HEK293 (cell line): ENCODE measurements at regions not wholly inside any gene's neighbourhood (a gene's known extent, or its start where the extent isn't known, plus 50 kb on each side); places are given as distances from the start of the nearest gene placed in this dataset.

ENCODE experiments used
- CTCF ChIA-PET: fragments of 350-600 bp; formaldehyde crosslinking; extraction: SDS; loops from one replicate; lab custom pipeline; 2021; ENCODE audit warnings: antibody characterized with exemption; lab: Yijun Ruan, JAX
- POLR2A ChIA-PET: fragments of 300-600 bp; formaldehyde crosslinking; extraction: SDS; loops from one replicate; lab custom pipeline; 2020; ENCODE audit warnings: antibody characterized with exemption, inconsistent platforms; lab: Yijun Ruan, JAX
- H3K27ac ChIP-seq: fragments of 200-500 bp; sonication (Bioruptor generic); 2 replicates; pipeline ENCODE4 v1.5.1; 2014; ENCODE audit warnings: low read depth, low read length, control low read depth, inconsistent platforms; ENCODE audit errors: extremely low read depth
- H3K36me3 ChIP-seq, 2 experiments: fragments of 200-500 bp in 1 of 2; sonication (Bioruptor generic) in 1 of 2; 1 replicate in 1 of 2; 2 replicates in 1 of 2; pipeline ENCODE4 v1.5.1; 2014 to 2017; ENCODE audit warnings: inconsistent platforms in 2 of 2, low read length in 2 of 2; ENCODE audit not compliant: control insufficient read depth in 2 of 2, insufficient read depth in 1 of 2
- H3K4me1 ChIP-seq: fragments of 200-500 bp; sonication (Bioruptor generic); 2 replicates; pipeline ENCODE4 v1.5.1; 2014; ENCODE audit warnings: mild to moderate bottlenecking, low read length, inconsistent platforms; ENCODE audit not compliant: control insufficient read depth, insufficient read depth
- H3K4me3 ChIP-seq: 2 replicates; pipeline ENCODE4 v1.5.1; 2011; ENCODE audit warnings: low read depth, mild to moderate bottlenecking, control low read depth, low read length, moderate library complexity
- H3K9me3 ChIP-seq: fragments of 200-500 bp; sonication (Bioruptor generic); 2 replicates; pipeline ENCODE4 v1.5.1; 2014; ENCODE audit warnings: low read depth, low read length, inconsistent platforms; ENCODE audit not compliant: control insufficient read depth, insufficient read depth
- GLI4 ChIP-seq: fragments of 450-650 bp; formaldehyde crosslinking; IDR thresholded peaks from 2 replicates; pipeline ENCODE4 v1.5.1; 2016; ENCODE audit warnings: missing biosample characterization, missing genetic modification characterization
- HOXC10 ChIP-seq: sonication (generic); formaldehyde crosslinking; IDR thresholded peaks from 2 replicates; pipeline ENCODE4 v1.8.1; 2023; ENCODE audit warnings: mild to moderate bottlenecking, missing genetic modification reagents
- ZBTB1 ChIP-seq: fragments of 450-650 bp; formaldehyde crosslinking; IDR thresholded peaks from 2 replicates; pipeline ENCODE4 v1.5.1; 2016; ENCODE audit warnings: missing biosample characterization, missing genetic modification characterization
- ZBTB21 ChIP-seq: fragments of 450-650 bp; formaldehyde crosslinking; IDR thresholded peaks from 2 replicates; pipeline ENCODE4 v1.5.1; 2017; ENCODE audit warnings: missing biosample characterization, missing genetic modification characterization
- ZNF155 ChIP-seq: fragments of 450-650 bp; formaldehyde crosslinking; IDR thresholded peaks from 2 replicates; pipeline ENCODE4 v1.5.1; 2016; ENCODE audit warnings: missing biosample characterization, missing genetic modification characterization
- ZNF302 ChIP-seq: fragments of 450-650 bp; formaldehyde crosslinking; IDR thresholded peaks from 2 replicates; pipeline ENCODE4 v1.5.1; 2016; ENCODE audit warnings: missing biosample characterization, missing genetic modification characterization, low read depth
- ZNF501 ChIP-seq: fragments of 450-650 bp; formaldehyde crosslinking; IDR thresholded peaks from 2 replicates; pipeline ENCODE4 v1.5.1; 2016; ENCODE audit warnings: missing biosample characterization, missing genetic modification characterization
- ZNF510 ChIP-seq: fragments of 450-650 bp; formaldehyde crosslinking; IDR thresholded peaks from 2 replicates; pipeline ENCODE4 v1.5.1; 2018; ENCODE audit warnings: mild to moderate bottlenecking, missing genetic modification characterization, missing biosample characterization; ENCODE audit not compliant: insufficient replicate concordance
- ZNF548 ChIP-seq: fragments of 450-650 bp; formaldehyde crosslinking; IDR thresholded peaks from 2 replicates; pipeline ENCODE4 v1.5.1; 2016; ENCODE audit warnings: missing biosample characterization, missing genetic modification characterization
- ZNF658 ChIP-seq: fragments of 450-650 bp; formaldehyde crosslinking; IDR thresholded peaks from 2 replicates; pipeline ENCODE4; 2016; ENCODE audit warnings: missing biosample characterization, missing genetic modification characterization
- ZSCAN16 ChIP-seq: fragments of 450-650 bp; formaldehyde crosslinking; IDR thresholded peaks from 2 replicates; pipeline ENCODE4 v1.5.1; 2016; ENCODE audit warnings: missing biosample characterization, missing genetic modification characterization
- TF ChIP-seq, protein P1 (sequence below): fragments of 450-650 bp; formaldehyde crosslinking; IDR thresholded peaks from 2 replicates; pipeline ENCODE4 v1.5.1; 2016; ENCODE audit warnings: missing biosample characterization, missing genetic modification characterization
- TF ChIP-seq, protein P2 (sequence below): fragments of 450-650 bp; formaldehyde crosslinking; IDR thresholded peaks from 2 replicates; pipeline ENCODE4 v1.5.1; 2017; ENCODE audit warnings: missing biosample characterization, missing genetic modification characterization
- TF ChIP-seq, protein P3 (sequence below): fragments of 450-650 bp; IDR thresholded peaks from 2 replicates; pipeline ENCODE4 v1.5.1; 2018; ENCODE audit warnings: missing biosample characterization, mild to moderate bottlenecking, missing genetic modification characterization
- TF ChIP-seq, protein P4 (sequence below): fragments of 450-650 bp; formaldehyde crosslinking; IDR thresholded peaks from 2 replicates; pipeline ENCODE4 v1.5.1; 2016; ENCODE audit warnings: missing biosample characterization, missing genetic modification characterization

DNA sequence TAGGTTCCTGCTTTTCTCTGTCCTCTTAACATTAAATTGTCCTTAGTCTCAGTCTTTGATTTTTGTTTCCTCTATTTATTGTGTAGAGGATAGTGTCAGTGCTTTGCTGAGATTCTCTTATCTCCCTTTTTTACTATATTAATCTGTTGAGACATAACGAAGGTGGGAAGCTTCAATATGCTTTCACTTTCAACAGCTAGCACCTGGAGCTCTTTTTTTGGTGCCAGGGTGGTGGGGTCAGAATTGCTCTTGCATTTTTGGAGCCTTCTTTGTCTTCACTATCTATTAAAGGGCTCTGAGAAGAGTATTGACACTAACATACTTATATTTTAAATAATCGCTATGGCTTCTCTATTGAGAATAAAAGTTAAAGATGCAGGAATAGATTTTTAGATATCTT lies 97.1 kb upstream of the EPHA7 start:
- Histone ChIP-seq H3K9me3 (no peaks in the 10 kb centered on the region), H3K4me3 (no peak overlapping the region), H3K27ac (no peak overlapping the region), H3K36me3 (no peaks in the 10 kb centered on the region), H3K4me1 (no peaks in the 10 kb centered on the region)
- CTCF ChIA-PET = no interaction called here
- POLR2A ChIA-PET = no interaction called here
- no peak for TF ChIP-seq ZNF155 (tag by site-specific recombination)
- no peak for TF ChIP-seq ZNF501 (tag by site-specific recombination)
- TF ChIP-seq, protein P1, sequence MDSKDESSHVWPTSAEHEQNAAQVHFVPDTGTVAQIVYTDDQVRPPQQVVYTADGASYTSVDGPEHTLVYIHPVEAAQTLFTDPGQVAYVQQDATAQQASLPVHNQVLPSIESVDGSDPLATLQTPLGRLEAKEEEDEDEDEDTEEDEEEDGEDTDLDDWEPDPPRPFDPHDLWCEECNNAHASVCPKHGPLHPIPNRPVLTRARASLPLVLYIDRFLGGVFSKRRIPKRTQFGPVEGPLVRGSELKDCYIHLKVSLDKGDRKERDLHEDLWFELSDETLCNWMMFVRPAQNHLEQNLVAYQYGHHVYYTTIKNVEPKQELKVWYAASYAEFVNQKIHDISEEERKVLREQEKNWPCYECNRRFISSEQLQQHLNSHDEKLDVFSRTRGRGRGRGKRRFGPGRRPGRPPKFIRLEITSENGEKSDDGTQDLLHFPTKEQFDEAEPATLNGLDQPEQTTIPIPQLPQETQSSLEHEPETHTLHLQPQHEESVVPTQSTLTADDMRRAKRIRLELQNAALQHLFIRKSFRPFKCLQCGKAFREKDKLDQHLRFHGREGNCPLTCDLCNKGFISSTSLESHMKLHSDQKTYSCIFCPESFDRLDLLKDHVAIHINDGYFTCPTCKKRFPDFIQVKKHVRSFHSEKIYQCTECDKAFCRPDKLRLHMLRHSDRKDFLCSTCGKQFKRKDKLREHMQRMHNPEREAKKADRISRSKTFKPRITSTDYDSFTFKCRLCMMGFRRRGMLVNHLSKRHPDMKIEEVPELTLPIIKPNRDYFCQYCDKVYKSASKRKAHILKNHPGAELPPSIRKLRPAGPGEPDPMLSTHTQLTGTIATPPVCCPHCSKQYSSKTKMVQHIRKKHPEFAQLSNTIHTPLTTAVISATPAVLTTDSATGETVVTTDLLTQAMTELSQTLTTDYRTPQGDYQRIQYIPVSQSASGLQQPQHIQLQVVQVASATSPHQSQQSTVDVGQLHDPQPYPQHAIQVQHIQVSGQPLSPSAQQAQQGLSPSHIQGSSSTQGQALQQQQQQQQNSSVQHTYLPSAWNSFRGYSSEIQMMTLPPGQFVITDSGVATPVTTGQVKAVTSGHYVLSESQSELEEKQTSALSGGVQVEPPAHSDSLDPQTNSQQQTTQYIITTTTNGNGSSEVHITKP (tag by site-specific recombination) = no peak
- TF ChIP-seq, protein P2, sequence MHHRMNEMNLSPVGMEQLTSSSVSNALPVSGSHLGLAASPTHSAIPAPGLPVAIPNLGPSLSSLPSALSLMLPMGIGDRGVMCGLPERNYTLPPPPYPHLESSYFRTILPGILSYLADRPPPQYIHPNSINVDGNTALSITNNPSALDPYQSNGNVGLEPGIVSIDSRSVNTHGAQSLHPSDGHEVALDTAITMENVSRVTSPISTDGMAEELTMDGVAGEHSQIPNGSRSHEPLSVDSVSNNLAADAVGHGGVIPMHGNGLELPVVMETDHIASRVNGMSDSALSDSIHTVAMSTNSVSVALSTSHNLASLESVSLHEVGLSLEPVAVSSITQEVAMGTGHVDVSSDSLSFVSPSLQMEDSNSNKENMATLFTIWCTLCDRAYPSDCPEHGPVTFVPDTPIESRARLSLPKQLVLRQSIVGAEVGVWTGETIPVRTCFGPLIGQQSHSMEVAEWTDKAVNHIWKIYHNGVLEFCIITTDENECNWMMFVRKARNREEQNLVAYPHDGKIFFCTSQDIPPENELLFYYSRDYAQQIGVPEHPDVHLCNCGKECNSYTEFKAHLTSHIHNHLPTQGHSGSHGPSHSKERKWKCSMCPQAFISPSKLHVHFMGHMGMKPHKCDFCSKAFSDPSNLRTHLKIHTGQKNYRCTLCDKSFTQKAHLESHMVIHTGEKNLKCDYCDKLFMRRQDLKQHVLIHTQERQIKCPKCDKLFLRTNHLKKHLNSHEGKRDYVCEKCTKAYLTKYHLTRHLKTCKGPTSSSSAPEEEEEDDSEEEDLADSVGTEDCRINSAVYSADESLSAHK = no peak
- no peak for TF ChIP-seq GLI4
- no peak for TF ChIP-seq HOXC10 (CRISPR knock-in tag)
- no peak for TF ChIP-seq ZNF510 (tag by site-specific recombination)
- TF ChIP-seq, protein P3, sequence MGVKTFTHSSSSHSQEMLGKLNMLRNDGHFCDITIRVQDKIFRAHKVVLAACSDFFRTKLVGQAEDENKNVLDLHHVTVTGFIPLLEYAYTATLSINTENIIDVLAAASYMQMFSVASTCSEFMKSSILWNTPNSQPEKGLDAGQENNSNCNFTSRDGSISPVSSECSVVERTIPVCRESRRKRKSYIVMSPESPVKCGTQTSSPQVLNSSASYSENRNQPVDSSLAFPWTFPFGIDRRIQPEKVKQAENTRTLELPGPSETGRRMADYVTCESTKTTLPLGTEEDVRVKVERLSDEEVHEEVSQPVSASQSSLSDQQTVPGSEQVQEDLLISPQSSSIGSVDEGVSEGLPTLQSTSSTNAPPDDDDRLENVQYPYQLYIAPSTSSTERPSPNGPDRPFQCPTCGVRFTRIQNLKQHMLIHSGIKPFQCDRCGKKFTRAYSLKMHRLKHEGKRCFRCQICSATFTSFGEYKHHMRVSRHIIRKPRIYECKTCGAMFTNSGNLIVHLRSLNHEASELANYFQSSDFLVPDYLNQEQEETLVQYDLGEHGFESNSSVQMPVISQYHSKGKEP = no peak
- TF ChIP-seq, protein P4, sequence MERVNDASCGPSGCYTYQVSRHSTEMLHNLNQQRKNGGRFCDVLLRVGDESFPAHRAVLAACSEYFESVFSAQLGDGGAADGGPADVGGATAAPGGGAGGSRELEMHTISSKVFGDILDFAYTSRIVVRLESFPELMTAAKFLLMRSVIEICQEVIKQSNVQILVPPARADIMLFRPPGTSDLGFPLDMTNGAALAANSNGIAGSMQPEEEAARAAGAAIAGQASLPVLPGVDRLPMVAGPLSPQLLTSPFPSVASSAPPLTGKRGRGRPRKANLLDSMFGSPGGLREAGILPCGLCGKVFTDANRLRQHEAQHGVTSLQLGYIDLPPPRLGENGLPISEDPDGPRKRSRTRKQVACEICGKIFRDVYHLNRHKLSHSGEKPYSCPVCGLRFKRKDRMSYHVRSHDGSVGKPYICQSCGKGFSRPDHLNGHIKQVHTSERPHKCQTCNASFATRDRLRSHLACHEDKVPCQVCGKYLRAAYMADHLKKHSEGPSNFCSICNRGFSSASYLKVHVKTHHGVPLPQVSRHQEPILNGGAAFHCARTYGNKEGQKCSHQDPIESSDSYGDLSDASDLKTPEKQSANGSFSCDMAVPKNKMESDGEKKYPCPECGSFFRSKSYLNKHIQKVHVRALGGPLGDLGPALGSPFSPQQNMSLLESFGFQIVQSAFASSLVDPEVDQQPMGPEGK = no peak
- no peak for TF ChIP-seq ZBTB1 (tag by site-specific recombination)

DNA sequence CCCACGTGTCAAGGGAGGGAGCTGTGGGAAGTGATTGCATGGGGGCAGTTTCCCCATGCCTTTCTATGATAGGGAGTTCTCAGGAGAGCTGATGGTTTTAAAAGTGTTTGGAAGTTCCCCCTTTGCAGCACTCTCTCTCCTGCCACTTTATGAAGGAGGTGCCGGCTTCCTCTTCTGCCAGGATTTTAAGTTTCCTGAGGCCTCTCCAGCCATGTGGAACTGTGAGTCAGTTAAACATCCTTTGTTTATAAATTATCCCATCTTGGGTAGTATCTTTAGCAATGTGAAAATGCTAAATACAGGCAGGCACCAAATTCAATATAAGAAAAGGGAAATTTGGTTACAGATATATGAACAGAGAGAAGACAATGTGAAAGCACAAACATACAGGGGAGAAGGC lies 96.4 kb upstream of the EPHA7 start:
- Histone ChIP-seq H3K4me1 (no peaks in the 10 kb centered on the region), H3K4me3 (no peak overlapping the region), H3K27ac (no peak overlapping the region), H3K36me3 (no peaks in the 10 kb centered on the region), H3K9me3 (no peaks in the 10 kb centered on the region)
- TF ChIP-seq ZNF302 (tag by site-specific recombination) (no peak), ZSCAN16 (tag by site-specific recombination) (no peak), ZBTB21 (tag by site-specific recombination) (no peak), ZNF658 (no peak), ZNF548 (no peak)
- TF ChIP-seq, protein P1 (tag by site-specific recombination) = no peak
- CTCF ChIA-PET = no interaction called here
- POLR2A ChIA-PET = no interaction called here
